ENCODE measurements at regions not wholly inside any gene's neighbourhood (a gene's known extent, or its start where the extent isn't known, plus 50 kb on each side); places are given as distances from the start of the nearest gene placed in this dataset.

GRCh38 chr10:47195274-47195885 is 104.6 kb upstream of the GDF10 start:
- no peak for DNase-seq

- DNase-seq = no peak
Measured at GRCh38 chr10:47196691-47197090, 103.3 kb upstream of the GDF10 start.

- no peak for DNase-seq
Measured at GRCh38 chr10:47198221-47198620, 101.8 kb upstream of the GDF10 start.

GRCh38 chr10:47205192-47205591 is 94.8 kb upstream of the GDF10 start:
- DNase-seq = no peak

GRCh38 chr10:47206449-47207280 is 93.3 kb upstream of the GDF10 start:
- no peak for DNase-seq

- DNase-seq = no peak
Measured at GRCh38 chr10:47207281-47207615, 92.7 kb upstream of the GDF10 start.

- DNase-seq = no peak
Measured at GRCh38 chr10:47207894-47208469, 92.0 kb upstream of the GDF10 start.

- DNase-seq = no peak
Measured at GRCh38 chr10:47209466-47209865, 90.5 kb upstream of the GDF10 start.

GRCh38 chr10:47214520-47214919 is 85.5 kb upstream of the GDF10 start:
- DNase-seq = no peak

GRCh38 chr10:47217113-47217512 is 82.9 kb upstream of the GDF10 start:
- no peak for DNase-seq

- no peak for DNase-seq
Measured at GRCh38 chr10:47218803-47219202, 81.2 kb upstream of the GDF10 start.

GRCh38 chr10:47222461-47222860 is 77.5 kb upstream of the GDF10 start:
- DNase-seq = no peak

- no peak for DNase-seq
Measured at GRCh38 chr10:47223236-47223635, 76.8 kb upstream of the GDF10 start.

GRCh38 chr10:47224546-47225218 is 75.3 kb upstream of the GDF10 start:
- no peak for DNase-seq

- no peak for DNase-seq
Measured at GRCh38 chr10:47225219-47225927, 74.6 kb upstream of the GDF10 start.

GRCh38 chr10:47225928-47226645 is 73.9 kb upstream of the GDF10 start:
- DNase-seq = no peak

- no peak for DNase-seq
Measured at GRCh38 chr10:47230482-47230881, 69.5 kb upstream of the GDF10 start.

- DNase-seq = no peak
Measured at GRCh38 chr10:47230957-47231356, 69.0 kb upstream of the GDF10 start.

- DNase-seq = no peak
Measured at GRCh38 chr10:47231414-47231813, 68.6 kb upstream of the GDF10 start.

- DNase-seq = no peak
Measured at GRCh38 chr10:47233631-47234030, 66.4 kb upstream of the GDF10 start.

GRCh38 chr10:47235484-47235883 is 64.5 kb upstream of the GDF10 start:
- no peak for DNase-seq
